B cell (primary cell): ENCODE measurements at regions not wholly inside any gene's neighbourhood (a gene's known extent, or its start where the extent isn't known, plus 50 kb on each side); places are given as distances from the start of the nearest gene placed in this dataset.

Experiments
- ATAC-seq: fragments of 200-7000 bp; cut with Tn5 transposase; one replicate; pipeline ENCODE4 v1.10.0; 2021; ENCODE audit warnings: low read depth, mild to moderate bottlenecking, moderate number of reproducible peaks, moderate library complexity
- CTCF ChIA-PET: fragments of 350-600 bp; sonication (Branson Sonifier 250); formaldehyde crosslinking; loops from one replicate; lab custom pipeline; 2021; ENCODE audit warnings: antibody characterized with exemption, inconsistent platforms; lab: Charles Lee
- POLR2A ChIA-PET: fragments of 350-600 bp; sonication (Branson Sonifier 250); formaldehyde crosslinking; loops from one replicate; lab custom pipeline; 2021; ENCODE audit warnings: antibody characterized with exemption; lab: Charles Lee
- DNase-seq: peaks from one replicate; pipeline ENCODE4 v3.0.0; 2013
- H2AFZ ChIP-seq: 2 replicates; pipeline ENCODE4 v1.6.1; 2012; ENCODE audit warnings: mild to moderate bottlenecking, low read depth, low read length; ENCODE audit not compliant: insufficient read depth, poor library complexity, severe bottlenecking
- H3K27ac ChIP-seq, 2 donors: 1 replicate in 1 of 2; 2 replicates in 1 of 2; pipeline ENCODE4 v1.5.1; 2012 to 2013; ENCODE audit warnings: low read length in 2 of 2, mild to moderate bottlenecking in 2 of 2, moderate library complexity in 1 of 2
- H3K27me3 ChIP-seq, 4 experiments: fragments of 200-600 bp in 1 of 4; sonication (generic) in 1 of 4; replicated peaks in 1 of 4; 1 replicate in 2 of 4; 2 replicates in 2 of 4; pipeline versions ENCODE4 v1.6.1 to v1.7.0; 2013 to 2016; ENCODE audit warnings: low read length in 3 of 4, mild to moderate bottlenecking in 2 of 4, mixed read lengths in 1 of 4, moderate library complexity in 1 of 4; ENCODE audit not compliant: insufficient read depth in 4 of 4, control insufficient read depth in 3 of 4; ENCODE audit errors: control extremely low read depth in 1 of 4
- H3K36me3 ChIP-seq, 2 experiments: replicated peaks in 1 of 2; 1 replicate in 1 of 2; 2 replicates in 1 of 2; pipeline versions ENCODE4 v1.6.1 to v1.7.1; 2013; ENCODE audit warnings: low read length in 1 of 2; ENCODE audit not compliant: insufficient read depth in 2 of 2, control insufficient read depth in 1 of 2; ENCODE audit errors: control extremely low read depth in 1 of 2, extremely low read depth in 1 of 2
- H3K4me1 ChIP-seq, 2 donors: fragments of 200-600 bp in 1 of 2; sonication (generic) in 1 of 2; 1 replicate in 1 of 2; 2 replicates in 1 of 2; pipeline versions ENCODE4 v1.5.1 to v1.6.1; 2013 to 2017; ENCODE audit warnings: low read length in 2 of 2; ENCODE audit not compliant: control insufficient read depth in 2 of 2, insufficient read depth in 2 of 2
- H3K4me2 ChIP-seq: replicated peaks from 2 replicates; pipeline ENCODE3; 2012; ENCODE audit warnings: mild to moderate bottlenecking, low read depth, low read length; ENCODE audit not compliant: poor library complexity, severe bottlenecking
- H3K4me3 ChIP-seq, 5 experiments: fragments of 200-600 bp in 1 of 5; sonication (generic) in 1 of 5; 1 replicate in 3 of 5; 2 replicates in 2 of 5; pipeline versions ENCODE4 v1.5.1 to v1.7.0; 2011 to 2016; ENCODE audit warnings: low read length in 4 of 5, mild to moderate bottlenecking in 4 of 5, low read depth in 2 of 5, control low read depth in 1 of 5, moderate library complexity in 1 of 5; ENCODE audit not compliant: insufficient read depth in 1 of 5; ENCODE audit errors: control extremely low read depth in 1 of 5, extremely low read depth in 1 of 5
- H3K79me2 ChIP-seq: fragments of 200-600 bp; sonication (generic); one replicate; pipeline ENCODE4 v1.6.0; 2016; ENCODE audit warnings: low read length; ENCODE audit not compliant: control insufficient read depth, insufficient read depth
- H3K9ac ChIP-seq: fragments of 200-600 bp; sonication (generic); 2 replicates; pipeline ENCODE4 v1.6.1; 2017; ENCODE audit warnings: mild to moderate bottlenecking, low read length, moderate library complexity
- H3K9me3 ChIP-seq, 3 donors: one replicate each; pipeline versions ENCODE4 v1.6.1 to v1.7.1; 2013; ENCODE audit warnings: low read length in 2 of 3; ENCODE audit not compliant: control insufficient read depth in 2 of 3, insufficient read depth in 1 of 3; ENCODE audit errors: control extremely low read depth in 1 of 3
- H4K20me1 ChIP-seq: 2 replicates; pipeline ENCODE4 v1.6.0; 2012; ENCODE audit warnings: mild to moderate bottlenecking, low read length; ENCODE audit not compliant: insufficient read depth, control insufficient read depth, poor library complexity, severe bottlenecking
- H3K27ac Mint-ChIP-seq: one replicate; pipeline ENCODE4 v1.8.0; 2021; ENCODE audit warnings: mixed read lengths
- H3K27me3 Mint-ChIP-seq: one replicate; pipeline ENCODE4 v1.8.0; 2021; ENCODE audit warnings: mixed read lengths
- H3K4me1 Mint-ChIP-seq: one replicate; pipeline ENCODE4 v1.8.0; 2021; ENCODE audit warnings: mixed read lengths
- H3K4me3 Mint-ChIP-seq: one replicate; pipeline ENCODE4 v1.8.0; 2021; ENCODE audit warnings: mixed read lengths
- H3K9me3 Mint-ChIP-seq: one replicate; pipeline ENCODE4 v1.8.0; 2022; ENCODE audit warnings: mixed read lengths; ENCODE audit not compliant: insufficient read depth
- EZH2 ChIP-seq: IDR thresholded peaks from 2 replicates; pipeline ENCODE4 v1.6.1; 2012; ENCODE audit warnings: borderline replicate concordance, low read depth, mild to moderate bottlenecking, moderate library complexity, low read length; ENCODE audit not compliant: insufficient read depth, poor library complexity, severe bottlenecking
- WGBS: methylation state at CpG from one replicate; pipeline ENCODE4 v1.1.5; 2013; ENCODE audit warnings: missing lambda C conversion rate; ENCODE audit not compliant: insufficient coverage; 5-methylcytosine and 5-hydroxymethylcytosine counted together
- intact Hi-C: fragments of 100-400 bp; cut with micrococcal nuclease; formaldehyde crosslinking; loops from one replicate; pipeline ENCODE4 v1.10.0; 2022
- TF ChIP-seq, protein P1 (sequence below): fragments of 200-600 bp; IDR thresholded peaks from one replicate; pipeline ENCODE4 v1.8.0; 2022; ENCODE audit warnings: antibody characterized with exemption, mild to moderate bottlenecking

DNA sequence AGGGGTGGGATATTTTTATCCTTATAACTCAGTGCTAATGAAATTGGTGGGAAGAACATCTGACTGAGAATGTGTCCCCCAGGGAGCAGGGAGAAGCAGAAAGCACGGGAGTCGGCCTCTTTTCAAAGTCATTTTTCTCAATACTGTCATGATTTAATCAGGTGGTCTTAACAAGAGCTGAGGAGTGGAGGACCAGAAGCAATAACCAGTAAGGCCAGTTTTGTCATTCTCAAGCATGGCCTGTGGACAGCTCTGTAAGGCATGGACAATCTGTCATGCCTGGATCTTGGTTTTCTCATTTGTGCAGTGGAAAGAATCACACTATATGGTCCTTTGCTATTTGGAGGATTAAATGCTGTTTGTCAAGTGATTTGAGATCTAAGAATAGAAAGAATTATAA, 99.7 kb downstream of the TNFSF11 start:
- CTCF ChIA-PET = no interaction called here
- no peak overlapping the region for H3K4me2 ChIP-seq
- TF ChIP-seq, protein P1, sequence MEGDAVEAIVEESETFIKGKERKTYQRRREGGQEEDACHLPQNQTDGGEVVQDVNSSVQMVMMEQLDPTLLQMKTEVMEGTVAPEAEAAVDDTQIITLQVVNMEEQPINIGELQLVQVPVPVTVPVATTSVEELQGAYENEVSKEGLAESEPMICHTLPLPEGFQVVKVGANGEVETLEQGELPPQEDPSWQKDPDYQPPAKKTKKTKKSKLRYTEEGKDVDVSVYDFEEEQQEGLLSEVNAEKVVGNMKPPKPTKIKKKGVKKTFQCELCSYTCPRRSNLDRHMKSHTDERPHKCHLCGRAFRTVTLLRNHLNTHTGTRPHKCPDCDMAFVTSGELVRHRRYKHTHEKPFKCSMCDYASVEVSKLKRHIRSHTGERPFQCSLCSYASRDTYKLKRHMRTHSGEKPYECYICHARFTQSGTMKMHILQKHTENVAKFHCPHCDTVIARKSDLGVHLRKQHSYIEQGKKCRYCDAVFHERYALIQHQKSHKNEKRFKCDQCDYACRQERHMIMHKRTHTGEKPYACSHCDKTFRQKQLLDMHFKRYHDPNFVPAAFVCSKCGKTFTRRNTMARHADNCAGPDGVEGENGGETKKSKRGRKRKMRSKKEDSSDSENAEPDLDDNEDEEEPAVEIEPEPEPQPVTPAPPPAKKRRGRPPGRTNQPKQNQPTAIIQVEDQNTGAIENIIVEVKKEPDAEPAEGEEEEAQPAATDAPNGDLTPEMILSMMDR = no peak
- TF ChIP-seq EZH2 = no peak
- no peaks in the 10 kb centered on the region for H3K27me3 ChIP-seq
- Mint-ChIP-seq H3K27ac (no peak overlapping the region), H3K27me3 (peaks cover 9% of the 10 kb centered on the region), H3K9me3 (no peaks in the 10 kb centered on the region), H3K4me1 (no peaks in the 10 kb centered on the region), H3K4me3 (no peak overlapping the region)
- no peaks in the 10 kb centered on the region for H3K79me2 ChIP-seq
- H3K9ac ChIP-seq = no peak overlapping the region
- intact Hi-C loops = no loop called here
- H3K27ac ChIP-seq = no peak overlapping the region
- no peak for DNase-seq
- H2AFZ ChIP-seq = no peak overlapping the region
- H3K9me3 ChIP-seq = no peaks in the 10 kb centered on the region
- no peaks in the 10 kb centered on the region for H3K4me1 ChIP-seq
- H4K20me1 ChIP-seq = no peaks in the 10 kb centered on the region
- H3K4me3 ChIP-seq = no peak overlapping the region
- no peaks in the 10 kb centered on the region for H3K36me3 ChIP-seq
- ATAC-seq = no peak
- 100% methylated on average over 2 of the region's 2 CpGs for WGBS
- POLR2A ChIA-PET = no interaction called here

DNA sequence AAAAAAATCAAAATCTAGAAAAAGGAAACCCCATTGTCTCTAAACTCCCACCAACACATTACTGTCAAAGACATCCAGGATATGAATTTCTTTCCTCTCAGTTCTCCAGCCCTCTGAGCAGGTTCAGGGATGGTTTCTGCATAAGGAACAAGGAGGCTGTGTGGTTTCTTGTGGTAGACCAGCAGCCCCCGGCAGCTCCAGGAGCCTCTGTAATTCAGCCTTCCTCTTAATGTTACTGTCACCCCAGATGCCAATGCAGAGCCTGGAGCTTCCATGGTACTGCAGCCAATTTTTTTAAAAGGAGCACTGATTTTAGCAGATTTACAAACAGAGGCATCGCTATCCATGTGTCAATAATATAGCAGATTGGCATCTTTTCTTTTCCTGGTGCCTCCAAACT, 100.6 kb upstream of the FAM216B start:
- ChIA-PET CTCF (no interaction called here), POLR2A (no interaction called here)
- no peak overlapping the region for H3K27ac ChIP-seq
- no peaks in the 10 kb centered on the region for H3K79me2 ChIP-seq
- H3K4me3 ChIP-seq = no peak overlapping the region
- H3K4me3 Mint-ChIP-seq = no peak overlapping the region
- ATAC-seq = no peak
- peaks cover 10% of the 10 kb centered on the region for H3K27me3 Mint-ChIP-seq
- H3K27ac Mint-ChIP-seq = no peak overlapping the region
- no peaks in the 10 kb centered on the region for H3K27me3 ChIP-seq
- 80% methylated on average over 2 of the region's 2 CpGs for WGBS
- intact Hi-C loops = no loop called here
- no peaks in the 10 kb centered on the region for H3K4me1 Mint-ChIP-seq
- H2AFZ ChIP-seq = no peak overlapping the region
- no peaks in the 10 kb centered on the region for H4K20me1 ChIP-seq
- no peak for TF ChIP-seq EZH2
- TF ChIP-seq, protein P1 = no peak
- no peak overlapping the region for H3K4me2 ChIP-seq
- no peaks in the 10 kb centered on the region for H3K9me3 Mint-ChIP-seq
- H3K9ac ChIP-seq = no peak overlapping the region
- no peaks in the 10 kb centered on the region for H3K36me3 ChIP-seq
- no peak for DNase-seq
- H3K4me1 ChIP-seq = no peaks in the 10 kb centered on the region
- H3K9me3 ChIP-seq = no peaks in the 10 kb centered on the region
